GM04503 (cell line): ENCODE measurements at regions not wholly inside any gene's neighbourhood (a gene's known extent, or its start where the extent isn't known, plus 50 kb on each side); places are given as distances from the start of the nearest gene placed in this dataset.

Experiments
- DNase-seq: peaks from one replicate; pipeline ENCODE4 v3.0.0-alpha.2; 2012; ENCODE audit warnings: low read depth

DNA sequence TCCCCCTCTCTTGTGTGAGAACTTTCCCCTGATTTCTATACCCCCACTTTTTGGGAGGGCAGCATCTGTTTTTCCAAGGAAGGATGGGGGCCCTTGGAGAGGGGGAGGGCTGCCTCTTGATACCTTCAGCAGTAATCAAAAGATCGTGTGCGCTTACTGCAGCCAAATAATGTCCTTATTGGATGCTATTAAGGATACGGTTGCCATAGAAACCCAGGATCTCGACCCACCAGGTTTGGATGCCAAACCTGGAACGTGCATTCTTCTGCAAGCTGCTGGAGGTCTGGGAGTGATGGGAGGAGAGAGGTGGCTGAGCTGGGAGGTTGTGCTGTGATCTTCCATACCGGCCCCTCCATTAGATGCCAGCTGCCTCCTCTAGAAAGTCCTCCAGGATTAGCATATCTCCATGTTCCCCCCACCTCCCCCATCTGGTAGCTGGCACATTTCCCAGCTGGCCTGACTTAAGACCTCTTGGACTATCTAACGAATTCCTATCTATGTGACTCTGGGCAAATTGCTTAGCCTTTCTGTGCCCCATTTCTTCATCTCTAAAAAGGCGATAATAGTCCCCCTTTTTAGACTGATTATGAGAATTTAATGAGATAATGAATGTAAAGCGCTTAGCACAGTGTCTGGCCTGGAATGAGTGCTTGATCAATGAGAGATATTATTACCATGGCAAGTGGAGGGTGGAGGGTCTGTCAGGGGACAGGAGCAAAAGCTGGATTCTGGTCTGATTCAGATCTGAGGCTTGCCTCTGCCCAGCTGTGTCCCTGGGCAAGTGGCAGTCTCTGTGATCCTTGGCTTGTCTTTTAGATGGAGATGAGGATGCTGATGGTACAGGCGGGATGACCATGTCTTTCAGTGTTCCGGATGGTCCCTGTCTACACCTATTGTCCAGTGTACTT lies 78.5 kb upstream of the PCBD1 start:
- DNase-seq: no peak

DNA sequence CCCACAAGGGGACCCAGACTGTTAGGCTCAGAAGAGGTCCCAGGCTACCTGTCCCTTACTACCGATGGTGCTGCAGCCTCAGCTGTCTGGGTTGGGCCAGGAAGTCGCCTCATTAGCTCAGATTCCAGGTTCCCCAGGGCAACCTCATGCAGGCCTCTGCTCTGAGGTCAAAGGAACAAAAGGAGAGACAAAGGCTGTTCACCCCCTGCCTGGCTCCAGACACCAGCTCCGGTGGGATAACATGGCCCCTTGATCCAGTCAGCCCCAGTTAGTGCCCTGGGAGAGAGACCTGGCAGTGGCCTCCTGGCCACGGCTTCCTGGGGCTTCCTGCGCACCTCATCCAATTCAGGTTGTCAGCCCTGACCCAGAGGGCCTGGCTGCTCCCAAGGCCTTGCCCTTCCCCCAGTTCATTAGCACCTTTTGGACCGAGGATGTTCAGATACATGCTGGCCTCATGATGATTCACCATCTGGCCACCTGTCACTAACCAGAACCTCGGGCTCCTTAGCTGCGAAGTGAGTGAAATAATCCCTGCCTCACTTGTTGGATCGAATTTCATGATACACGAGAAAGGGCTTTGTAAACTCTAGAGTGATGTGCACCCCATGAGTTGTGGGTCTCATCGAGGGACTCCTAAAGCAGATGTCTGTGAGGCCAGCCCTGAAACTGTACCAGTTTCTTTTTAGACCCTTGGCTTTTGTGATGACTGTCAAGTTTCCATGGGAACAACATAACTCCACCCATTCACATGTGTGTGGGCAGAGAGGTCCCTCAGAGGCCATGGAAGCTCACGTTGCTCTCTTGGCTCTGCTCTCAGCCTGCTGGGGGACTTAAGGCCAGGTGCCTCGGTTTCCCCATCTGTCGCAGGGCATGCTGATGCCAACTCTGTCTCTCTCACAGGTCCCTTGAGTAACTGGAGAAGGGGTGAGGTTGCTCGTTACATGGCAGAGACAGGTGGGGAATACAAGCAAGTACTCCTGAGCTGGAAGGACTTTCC lies 79.5 kb upstream of the PCBD1 start:
- DNase-seq: no peak

DNA sequence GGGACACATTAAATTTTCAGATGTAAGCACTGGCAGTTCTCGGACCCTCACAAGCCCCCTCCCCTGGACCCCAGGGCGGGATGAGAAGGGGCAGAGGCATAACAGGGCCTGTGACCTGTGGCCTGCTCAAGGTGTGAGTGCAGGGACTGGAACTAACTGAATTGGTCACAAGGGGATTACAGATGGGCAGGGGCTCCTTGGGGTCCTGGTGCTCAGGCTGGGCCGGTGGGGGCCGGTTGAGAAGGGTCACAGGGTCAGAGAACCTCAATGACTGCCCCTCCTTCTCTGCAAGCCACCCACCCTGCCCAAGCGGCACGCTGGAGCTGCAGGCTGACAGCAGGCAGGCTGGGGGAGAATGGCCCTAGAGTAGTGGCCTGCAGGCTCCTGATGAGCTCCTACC lies 80.8 kb upstream of the PCBD1 start:
- DNase-seq: no peak

DNA sequence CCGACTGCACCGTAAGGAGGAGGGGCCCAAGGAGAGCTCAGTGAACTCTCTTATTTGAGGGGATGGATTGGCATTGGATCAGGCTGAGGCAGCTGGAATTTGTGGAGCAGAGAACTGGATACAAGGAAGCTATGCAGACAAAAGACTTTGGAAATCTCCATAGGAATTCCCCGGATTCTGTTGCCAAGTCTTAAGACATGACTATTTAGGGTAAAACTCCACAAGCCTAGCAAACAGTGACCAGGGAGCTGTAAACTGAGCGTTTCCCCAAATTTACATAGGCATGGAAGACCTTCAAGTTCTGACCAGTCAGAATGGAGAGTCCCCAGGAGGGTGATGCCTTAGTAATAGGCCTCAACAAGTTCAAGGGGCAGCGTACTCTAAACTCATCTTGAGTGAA lies 82.5 kb upstream of the PCBD1 start:
- no peak for DNase-seq

DNA sequence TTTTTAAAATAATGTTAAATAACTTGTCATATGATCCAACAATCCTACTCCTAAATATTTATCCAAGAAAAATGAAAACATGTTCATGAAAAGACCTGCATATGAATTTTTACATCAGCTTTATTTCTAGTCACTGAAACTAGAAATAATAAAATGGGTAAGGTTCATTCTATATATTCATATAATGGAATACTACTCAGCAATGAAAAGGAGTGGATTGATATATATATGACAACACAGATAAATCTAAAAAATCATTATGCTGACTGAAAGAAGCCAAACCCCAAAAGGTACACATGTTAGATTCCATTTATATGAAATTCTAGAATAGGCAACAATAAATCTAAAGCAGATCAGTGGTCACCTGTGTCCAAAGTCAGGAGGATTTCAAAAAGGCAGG lies 84.9 kb upstream of the PCBD1 start:
- no peak for DNase-seq

DNA sequence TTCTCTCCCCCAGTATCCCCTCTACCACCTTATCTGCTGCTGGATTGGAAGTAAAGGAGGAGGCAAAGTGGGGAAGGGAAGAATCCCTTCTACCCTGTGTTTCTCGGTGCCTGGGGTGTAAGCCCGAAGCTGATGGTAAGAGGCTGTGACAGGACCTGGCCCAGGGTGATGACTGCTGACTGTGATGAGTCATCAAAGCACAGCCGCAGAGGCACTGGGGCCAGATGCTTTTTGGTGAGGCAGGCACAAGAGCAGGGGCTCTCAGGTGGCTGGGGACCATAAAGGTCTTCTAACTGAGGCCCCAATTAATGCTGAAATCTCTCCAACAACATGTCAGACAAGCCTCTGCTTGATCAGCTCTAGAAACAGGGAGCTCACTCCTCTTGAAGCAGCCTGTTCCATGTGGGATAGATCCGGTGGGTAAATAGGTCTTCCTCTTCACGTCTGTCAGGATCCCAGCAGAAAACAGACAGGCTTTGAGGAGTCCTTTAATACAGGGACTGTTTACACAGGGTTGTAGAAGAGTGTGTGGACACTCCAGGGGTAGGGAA lies 86.1 kb upstream of the PCBD1 start:
- DNase-seq: no peak

DNA sequence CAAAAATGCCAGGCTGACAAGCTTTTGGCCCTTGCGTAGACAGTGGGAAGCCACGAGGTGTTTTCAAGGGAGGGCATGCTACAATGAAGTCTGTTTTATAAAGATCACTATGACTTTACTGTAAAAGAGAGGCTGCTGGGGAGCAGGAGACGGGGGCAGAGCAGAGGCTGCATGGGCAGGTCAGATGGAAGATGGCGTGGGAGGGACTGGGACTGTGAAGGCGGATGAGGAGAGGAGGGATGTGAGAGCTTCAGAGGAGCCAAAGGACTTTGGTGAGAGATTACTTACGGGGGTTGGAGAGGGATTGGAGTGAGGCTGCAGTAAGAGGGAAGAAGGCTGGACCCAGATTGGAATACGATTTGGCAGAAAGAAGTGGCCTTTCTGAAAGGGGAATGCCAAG lies 86.6 kb upstream of the PCBD1 start:
- DNase-seq: no peak

DNA sequence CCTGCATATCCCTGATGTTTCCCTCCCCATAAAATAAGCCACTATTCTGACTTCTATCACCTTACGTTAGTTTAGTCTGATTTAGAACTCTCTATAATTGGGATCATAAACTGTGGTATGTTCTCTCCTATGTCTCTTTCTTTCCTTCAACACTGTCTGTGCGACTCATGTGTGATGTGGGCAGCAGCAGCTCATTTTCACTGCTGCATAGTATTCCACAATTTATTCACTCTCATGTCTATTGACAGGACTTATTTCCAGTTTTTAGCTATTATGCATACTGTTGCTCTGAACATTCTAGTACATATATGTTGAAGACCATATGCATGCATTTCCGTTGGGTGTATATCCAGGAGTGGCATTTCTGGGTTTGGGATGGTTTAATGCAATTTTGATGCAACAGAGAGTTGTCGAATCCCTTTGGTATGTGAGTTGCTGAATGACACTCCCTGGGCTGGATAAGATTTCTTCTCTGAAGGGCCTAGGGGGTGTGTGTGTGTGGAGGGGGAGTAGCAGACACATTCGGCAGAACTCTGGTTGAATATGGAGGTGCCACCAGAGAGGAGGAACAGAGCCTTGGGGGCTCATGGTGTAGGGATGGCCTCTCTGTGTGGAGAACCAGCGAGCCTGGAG lies 87.8 kb upstream of the PCBD1 start:
- no peak for DNase-seq

DNA sequence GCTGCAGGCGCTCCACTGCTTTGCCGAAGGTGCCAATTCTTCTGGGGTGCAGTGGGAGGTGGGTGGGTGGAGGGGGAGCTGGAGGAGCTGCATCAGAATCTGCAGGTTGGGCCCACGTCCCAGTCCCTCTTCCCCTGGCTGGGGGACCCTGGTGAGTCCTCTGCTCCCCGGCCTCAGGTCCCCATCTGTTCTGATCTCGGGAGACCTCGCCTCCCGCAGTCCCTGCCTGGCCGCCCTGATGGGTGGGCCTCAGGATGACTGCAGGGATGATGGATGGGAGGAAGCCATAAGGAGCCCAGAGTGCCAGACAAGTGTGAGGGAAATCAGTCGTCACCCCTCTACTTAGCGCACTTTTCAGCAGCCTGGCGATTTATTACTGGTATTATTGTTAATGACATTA lies 89.3 kb upstream of the PCBD1 start:
- DNase-seq: no peak

DNA sequence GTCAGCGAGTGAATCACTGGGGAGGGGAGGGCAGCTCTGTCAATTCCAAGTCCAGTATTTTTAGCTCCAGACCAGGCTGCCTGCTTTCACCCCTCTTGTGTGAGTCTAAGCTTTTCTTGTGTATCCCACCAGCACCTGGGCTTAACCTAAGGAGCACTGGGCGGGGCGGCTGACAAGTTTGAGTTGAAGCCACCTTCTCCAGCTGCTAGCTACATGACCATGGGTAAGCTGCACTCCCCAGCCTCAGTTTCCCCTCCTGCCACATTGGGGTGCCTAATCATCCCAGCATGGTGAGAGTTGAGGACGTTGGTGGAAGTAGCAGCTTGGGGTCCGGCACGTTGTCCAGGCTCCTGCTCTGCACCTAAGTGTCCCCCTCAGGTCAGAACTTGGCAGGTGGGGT lies 89.8 kb upstream of the PCBD1 start:
- no peak for DNase-seq

DNA sequence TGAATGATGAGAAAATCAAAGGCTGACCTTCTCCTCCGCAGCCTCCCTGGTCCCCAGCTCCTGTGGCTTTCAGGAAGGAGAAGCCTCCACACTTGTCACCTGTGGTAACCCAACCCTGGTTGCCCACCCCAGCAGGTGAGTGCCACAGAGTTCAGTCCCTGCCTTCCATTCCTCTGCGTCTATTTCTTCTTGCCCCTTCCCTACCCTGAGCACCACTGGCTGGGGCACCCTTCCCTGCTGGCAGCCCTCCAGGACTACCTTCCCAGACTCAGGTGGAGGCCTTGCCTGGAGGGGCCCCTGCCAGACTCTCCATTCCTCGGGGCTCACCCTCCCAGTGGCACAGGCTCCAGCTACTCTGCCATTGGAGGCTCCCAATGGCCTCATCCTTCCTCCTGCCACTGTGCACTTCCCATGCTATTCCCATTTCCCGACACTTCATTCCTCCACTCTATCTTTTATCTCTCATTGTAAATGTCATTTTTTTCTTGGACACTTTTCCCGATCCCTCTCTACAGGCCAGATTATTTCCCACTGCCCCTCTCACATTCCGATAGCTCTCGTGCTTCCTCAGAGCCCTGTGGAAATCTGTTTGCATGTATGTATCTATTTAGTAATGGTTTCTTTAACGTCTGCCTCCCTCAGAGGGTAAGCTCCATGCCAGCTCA lies 90.6 kb upstream of the PCBD1 start:
- no peak for DNase-seq

DNA sequence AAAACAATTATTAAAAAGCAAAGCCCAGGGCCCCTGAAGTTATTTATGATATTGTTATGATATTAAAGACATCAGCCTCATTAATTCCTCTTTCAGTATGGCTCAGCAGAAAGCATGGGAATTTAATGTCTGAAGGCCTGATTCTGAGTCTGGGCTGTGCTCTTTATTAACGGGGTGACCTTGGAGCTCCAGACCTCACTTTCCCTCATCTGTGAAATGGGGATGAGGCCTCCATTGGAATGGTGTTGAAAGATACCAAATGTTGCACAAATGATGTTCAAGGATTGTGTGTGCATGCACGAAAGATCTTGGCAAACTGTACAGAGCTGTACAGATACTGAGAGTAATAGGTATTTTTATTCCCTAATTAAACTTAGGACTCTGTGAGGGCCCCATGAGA lies 92.3 kb upstream of the PCBD1 start:
- no peak for DNase-seq

DNA sequence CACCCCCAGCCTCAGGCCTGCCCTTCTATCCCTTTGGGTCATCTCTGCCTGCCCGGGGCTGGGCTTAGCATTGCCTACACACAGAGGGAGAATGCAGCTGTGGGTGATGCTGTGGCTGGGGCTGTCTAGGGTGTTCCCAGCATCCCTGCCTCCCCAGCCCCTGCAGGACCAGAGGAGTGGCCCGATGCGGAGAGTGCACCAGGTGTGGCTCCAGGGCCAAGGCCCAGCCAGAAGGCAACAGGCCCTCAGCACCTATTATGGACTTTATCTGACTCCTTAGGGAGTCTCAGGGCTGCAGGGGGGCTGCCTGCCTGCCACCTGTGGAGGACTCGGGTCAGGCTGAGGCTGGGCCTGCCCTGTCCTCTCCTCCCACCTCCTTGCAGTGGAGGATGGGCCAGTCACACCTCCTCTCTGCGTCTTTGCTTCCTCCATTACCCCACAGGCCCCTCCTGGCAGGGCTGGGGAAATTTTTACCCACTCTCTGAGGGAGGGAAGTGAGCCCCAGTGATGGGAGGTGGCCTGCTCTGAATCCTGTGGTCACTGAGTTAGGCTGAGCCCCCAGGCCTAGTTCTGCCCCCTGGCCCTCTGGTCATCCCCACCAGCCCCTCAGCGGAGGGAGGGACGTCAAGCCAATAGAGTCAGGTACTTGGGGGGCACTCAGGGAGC lies 92.9 kb upstream of the PCBD1 start:
- DNase-seq: no peak

DNA sequence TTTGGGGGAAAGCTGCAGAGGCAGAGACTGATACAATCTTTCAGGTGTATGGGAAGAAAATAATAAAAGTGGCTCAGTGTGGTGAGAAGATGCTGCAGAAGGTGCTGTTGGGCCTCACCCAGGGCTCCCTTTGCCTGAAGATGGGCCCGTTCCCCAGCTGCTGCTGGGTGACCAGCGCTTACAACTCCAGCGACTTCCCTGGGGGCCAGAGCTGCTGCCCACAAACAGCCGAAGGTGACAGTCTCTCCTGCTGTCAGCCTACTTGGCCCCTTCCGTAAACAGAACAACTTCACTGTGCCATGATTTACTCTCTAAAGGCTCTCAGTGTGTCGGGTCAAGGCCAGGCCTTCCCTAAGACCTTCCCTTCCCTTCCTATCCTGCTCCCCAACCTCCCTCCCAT lies 93.6 kb upstream of the PCBD1 start:
- no peak for DNase-seq

DNA sequence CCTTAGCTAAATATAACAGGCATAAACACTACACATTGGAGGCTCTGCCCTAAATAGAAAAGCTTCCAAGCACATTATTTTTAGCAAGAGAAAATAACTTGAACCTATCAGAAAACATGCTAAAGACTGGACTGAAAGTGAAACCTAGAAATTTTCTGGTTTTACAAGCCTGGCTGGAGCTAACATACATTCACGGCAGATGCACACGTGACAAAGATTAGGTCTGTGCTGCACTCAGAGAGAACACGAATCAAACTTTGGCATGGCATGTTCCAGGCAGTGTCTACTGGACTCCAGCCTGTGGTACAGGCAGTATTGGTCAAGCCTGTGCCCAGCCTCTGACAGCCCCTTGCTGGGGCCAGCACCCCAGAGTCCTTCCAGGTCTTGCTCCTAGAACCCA lies 94.1 kb upstream of the PCBD1 start:
- DNase-seq: no peak

DNA sequence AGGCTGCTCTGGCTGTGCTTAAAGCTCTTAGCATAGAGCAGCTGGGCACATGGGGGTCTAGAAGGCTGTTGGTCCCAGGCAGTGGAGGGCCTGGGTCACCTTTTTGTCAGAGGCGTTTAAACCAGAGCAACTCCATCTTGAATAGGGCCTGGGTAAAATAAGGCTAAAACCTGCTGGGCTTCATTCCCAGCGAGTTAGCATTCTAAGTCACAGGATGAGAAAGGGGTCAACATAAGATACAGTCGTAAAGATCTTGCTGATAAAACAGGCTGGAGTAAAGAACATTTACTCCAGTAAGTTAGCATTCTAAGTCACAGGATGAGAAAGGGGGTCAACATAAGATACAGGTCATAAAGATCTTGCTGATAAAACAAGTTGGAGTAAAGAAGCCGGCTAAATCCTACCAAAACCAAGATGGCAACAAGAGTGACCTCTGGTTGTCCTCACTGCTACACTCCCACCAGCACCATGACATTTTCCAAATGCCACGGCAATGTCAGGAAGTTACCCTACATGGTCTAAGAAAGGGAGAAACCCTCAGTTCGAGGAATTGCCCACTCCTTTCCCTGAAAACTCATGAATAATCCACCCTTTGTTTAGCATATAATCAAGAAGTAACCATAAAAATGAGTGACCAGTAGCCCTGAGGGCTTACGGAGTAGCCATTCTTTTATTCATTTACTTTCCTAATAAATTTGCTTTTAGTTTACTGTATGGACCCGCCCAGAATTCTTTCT lies 96.8 kb upstream of the PCBD1 start:
- DNase-seq: no peak

DNA sequence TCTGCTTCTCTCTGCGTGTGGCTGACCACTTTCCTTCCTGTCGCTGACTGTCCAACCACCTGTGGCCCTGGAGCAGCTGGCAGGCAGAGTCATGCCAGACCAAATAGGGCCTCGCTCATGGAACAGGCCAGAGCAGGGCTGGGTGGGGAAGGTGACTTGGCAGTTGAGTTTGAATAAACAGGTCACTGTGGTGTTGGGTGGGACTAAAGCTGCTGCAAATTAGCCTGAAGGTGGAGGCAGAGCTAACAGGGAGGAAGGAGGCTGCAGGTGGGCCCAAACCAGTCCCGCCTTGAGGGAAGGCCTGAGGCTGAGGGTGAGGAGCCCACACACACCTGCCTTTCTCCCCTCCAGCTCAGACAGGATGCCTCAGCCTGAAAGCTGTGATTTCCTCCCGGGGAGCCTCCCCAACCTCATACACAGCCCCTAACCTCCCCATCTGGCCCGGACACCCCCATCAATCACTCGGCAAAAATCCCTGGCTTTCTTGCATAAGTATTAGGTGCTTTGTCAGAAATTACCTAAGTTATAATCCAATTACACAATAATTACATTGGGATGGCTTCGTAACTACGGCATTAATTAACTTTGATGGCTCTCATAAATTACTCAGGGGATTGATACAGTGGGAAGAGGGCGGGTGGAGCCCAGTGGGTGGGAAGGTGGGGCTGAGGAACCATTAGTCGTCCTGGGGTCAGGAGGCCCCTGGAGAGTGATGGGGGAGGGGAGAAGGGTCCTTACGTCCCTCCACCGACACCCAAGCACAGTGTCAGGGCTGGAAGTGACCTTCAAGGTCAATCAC lies 97.7 kb upstream of the PCBD1 start:
- no peak for DNase-seq

DNA sequence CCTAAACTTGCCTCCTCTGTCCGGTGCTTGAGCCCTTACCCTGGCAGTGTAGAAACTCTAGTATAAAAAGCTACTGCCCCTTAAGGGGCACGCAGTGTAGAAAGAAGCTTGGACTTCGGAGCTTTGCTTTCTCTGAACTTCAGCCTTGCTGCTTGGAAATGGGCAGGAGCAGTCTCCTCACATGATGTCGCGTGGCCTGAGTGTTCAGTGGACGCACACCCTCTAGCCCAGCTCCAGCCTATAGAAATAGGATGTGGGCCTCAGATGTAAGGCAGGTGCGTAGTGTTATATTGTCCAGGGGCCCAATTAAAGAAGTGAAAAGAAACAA lies 98.2 kb upstream of the PCBD1 start:
- DNase-seq: no peak

DNA sequence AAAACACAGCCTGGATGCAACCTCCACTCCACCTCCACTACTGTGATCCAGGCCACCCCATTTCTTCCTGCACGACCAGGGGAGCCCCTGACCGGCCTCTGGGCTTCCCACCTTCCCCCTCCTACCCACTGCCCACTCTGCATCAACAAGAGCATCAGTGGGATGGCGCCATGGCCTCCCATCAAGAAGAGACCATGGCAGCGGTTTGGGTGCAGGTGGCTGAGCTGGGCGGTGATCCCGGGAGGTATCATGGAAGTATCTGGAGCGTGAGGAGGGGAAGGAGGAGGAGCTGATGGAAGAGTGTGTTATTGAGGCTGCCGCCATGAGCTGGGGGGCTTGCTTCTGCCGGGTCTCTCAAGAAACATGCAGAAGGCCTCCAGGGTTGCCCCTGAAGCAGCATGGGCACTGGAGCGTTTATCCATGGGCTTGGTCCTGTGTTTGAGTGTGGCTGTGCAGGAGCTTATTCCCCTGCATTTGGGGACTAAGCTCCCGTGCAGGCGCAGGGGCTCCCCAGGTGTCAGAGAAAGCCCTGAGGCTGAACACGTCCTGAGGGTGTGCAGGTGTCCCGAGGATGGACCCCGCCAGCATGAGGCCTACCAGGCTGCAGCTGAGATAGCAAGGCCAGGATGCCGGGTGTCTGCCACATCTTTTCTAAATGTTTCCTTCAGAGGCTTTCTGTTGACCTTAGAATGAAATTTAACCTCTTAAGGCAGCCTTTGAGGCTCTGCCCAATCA lies 99.2 kb upstream of the PCBD1 start:
- no peak for DNase-seq
